GM19455 (cell line): ENCODE measurements at regions not wholly inside any gene's neighbourhood (a gene's known extent, or its start where the extent isn't known, plus 50 kb on each side); places are given as distances from the start of the nearest gene placed in this dataset.
"Not testable (repeated sequence)": the region's sequence is repeated elsewhere in the genome, so short reads cannot be mapped to it uniquely, and the experiment has no call there.

Source experiments
- ATAC-seq: cut with Tn5 transposase; IDR thresholded peaks from one replicate; pipeline ENCODE4 v1.9.1; 2021; ENCODE audit not compliant: unreplicated experiment

GRCh38 chr3:87503900-87504498 lies 227.6 kb upstream of the POU1F1 start:
- ATAC-seq: peak; percentile 89

GRCh38 chr3:87501076-87501475 lies 224.7 kb upstream of the POU1F1 start:
- no peak for ATAC-seq

GRCh38 chr3:87498358-87499080 lies 222.1 kb upstream of the POU1F1 start:
- no peak for ATAC-seq

- ATAC-seq: no peak
These were observed 219.6 kb upstream of the POU1F1 start for GRCh38 chr3:87495938-87496337.

DNA sequence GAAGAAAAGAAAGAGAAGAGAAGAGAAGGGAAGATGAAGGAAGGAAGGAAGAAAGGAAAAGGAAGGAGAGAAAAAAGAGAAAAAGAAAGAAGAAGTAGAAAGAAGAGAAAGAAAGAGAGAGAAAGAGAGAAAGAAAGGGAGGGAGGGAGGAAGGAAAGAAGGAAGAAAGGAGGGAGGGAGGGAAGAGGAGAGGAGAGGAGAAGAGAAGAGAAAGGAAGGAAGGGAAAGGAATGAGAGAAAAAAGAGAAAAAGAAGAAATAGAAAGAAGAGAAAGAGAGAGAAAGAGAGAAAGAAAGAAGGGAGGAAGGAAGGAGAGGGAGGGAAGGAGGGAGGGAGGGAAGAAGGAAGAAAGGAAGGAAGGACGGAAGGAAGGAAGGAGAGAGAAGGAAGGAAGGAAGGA lies 217.9 kb upstream of the POU1F1 start:
- ATAC-seq: no peak

DNA sequence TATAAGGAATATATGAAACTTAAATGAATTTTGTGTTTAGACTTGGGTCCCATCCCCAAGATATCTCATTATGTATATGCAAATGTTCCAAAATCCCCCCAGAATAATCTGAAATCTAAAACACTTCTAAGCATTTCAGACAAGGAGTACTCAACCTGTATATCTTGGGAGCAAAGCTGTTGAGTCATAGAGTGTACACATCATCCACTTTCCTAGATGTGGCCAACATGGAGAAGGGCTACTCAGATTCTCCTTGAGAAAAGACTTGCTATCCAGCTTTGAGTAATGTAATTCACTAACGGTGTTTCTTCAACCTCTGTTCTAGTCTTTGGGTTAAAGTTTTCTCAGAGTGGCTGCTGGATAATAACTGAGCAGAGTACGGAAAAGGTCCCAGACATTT lies 215.5 kb upstream of the POU1F1 start:
- no peak for ATAC-seq

GRCh38 chr3:87489892-87490291 lies 213.5 kb upstream of the POU1F1 start:
- no peak for ATAC-seq

GRCh38 chr3:87488765-87489164 lies 212.4 kb upstream of the POU1F1 start:
- ATAC-seq: no peak

GRCh38 chr3:87486635-87487034 lies 210.3 kb upstream of the POU1F1 start:
- ATAC-seq: not testable (repeated sequence)

- no peak for ATAC-seq
These were observed 209.7 kb upstream of the POU1F1 start for GRCh38 chr3:87486115-87486514.

DNA sequence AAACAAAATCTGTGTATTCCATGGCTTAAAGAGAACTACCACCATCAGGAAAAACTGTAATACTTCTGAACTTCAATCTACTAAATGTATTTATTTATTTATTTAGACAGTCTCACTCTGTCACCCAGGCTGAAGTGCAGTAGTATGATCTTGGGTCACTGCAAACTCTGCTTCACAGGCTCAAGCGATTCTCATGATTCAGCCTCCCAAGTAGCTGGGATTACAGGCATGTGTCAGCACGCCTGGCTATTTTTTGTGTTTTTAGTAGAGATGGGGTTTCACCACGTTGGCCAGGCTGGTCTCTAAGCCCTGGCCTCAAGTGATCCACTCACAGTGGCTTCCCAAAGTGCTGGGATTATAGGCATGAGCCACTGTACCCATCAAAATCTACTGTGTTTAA lies 202.3 kb upstream of the POU1F1 start:
- ATAC-seq: no peak

DNA sequence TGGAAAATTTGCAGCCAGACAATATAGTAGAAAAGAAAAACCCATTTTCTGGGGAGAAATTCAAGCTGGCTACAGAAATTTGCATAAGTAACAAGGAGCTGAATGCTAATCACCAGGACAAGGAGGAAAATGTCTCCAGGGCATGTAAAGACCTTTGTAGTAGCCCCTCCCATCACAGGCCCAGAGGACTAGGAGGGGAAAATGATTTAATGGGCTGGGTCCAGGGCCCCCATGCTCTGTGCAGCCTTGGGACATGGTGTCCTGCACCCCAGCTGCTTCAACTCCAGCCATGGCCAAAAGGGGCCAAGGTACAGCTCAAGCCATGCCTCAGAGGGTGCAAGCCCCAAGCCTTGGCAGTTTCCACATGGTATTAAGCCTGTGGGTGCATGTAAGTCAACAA lies 197.6 kb upstream of the POU1F1 start:
- ATAC-seq: no peak

DNA sequence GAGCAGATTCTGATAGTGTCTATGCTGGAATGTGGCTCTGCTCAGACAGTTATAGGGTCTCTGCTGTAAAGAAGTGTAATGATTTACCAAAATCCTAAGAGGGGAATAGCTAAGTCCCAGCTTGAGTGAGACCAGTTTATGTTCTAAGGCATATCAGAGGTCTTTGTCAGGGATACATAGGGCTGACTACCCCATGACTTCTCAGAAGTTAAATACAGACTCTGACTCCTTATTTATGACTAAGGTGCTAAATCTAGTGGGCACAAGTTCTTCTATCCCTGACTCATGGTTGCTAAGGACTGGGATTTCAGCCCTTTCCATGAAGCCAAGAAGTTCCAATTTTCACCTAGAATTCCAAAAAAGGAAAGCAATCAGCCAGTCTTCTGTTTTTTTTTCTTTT lies 192.6 kb upstream of the POU1F1 start:
- no peak for ATAC-seq

GRCh38 chr3:87468235-87468634 lies 191.9 kb upstream of the POU1F1 start:
- ATAC-seq: no peak

DNA sequence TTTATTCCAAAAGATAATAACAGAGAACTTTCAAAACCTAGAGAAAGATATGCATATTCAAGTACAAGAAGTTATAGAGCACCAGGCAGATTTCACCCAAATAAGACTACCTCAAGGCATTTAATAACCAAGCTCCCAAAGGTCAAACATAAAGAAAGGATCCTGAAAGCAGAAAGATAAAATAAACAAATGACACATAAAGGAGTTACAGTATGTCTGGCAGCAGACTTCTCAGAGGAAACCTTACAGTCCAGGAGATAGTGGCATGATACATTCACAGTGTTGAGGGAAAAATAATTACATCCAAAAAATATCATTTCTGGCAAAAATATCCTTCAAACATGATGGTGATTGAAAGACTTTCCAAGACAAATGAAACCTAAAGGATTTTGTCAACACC lies 185.8 kb upstream of the POU1F1 start:
- no peak for ATAC-seq

- no peak for ATAC-seq
These were observed 185.1 kb upstream of the POU1F1 start for GRCh38 chr3:87461443-87461842.

DNA sequence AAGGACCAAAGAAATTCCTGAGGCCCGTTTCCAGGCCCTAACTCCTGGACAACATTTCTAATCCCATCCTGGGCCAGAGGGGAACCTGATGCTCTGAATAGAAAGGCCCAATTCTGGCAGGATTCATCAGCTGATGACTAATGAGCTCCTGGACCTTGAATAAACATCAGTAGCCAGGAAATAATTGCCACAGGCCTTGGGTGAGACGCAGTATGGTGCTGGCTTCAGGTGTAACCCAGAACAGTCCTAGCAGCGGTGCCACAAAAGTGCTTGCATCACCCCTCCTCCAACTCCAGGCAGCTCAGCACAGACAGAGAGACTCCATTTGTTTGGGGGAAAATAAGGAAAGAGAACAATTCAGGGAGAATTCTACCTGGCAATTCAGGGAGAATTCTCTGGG lies 184.7 kb upstream of the POU1F1 start:
- no peak for ATAC-seq

DNA sequence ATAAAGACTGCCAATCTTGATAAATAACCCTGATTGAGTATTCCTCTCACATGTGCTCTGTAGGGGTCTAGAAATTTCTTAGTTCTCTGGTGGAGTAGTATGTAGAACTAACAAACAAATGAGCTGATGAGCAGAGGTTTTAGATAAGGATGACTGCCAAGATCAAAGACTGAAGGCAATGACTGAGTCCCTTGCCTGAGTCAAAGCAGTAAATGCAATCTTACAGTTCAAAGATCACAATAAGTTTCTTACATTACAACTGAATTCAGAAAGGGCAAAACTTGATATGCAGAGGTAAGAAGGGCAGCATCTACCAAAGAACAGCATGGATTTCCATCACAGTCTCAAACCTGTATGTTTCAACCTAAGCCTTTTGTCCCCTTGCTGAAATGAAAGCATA lies 172.2 kb upstream of the POU1F1 start:
- no peak for ATAC-seq

GRCh38 chr3:87446849-87447387 lies 170.5 kb upstream of the POU1F1 start:
- no peak for ATAC-seq

DNA sequence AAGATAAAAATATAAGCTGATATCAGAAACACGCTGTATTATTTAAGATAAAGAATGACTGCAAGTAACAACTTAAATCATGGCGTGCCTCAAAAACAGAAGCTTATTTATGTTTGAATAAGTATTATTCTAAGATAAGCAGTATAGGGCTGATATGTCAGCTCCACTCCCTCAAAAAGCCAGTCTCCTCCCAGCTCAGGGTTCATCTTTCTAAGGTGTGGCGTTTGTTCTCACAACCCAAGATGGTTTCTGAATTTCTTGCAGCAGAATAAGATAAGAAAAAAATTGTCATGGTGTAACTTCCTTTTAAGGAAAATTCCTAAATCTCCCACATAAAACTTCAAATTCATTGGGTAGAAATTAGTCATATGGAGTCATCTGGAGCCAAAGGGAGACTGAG lies 166.1 kb upstream of the POU1F1 start:
- no peak for ATAC-seq

GRCh38 chr3:87437765-87438164 lies 161.4 kb upstream of the POU1F1 start:
- no peak for ATAC-seq

- no peak for ATAC-seq
These were observed 160.6 kb upstream of the POU1F1 start for GRCh38 chr3:87436781-87437543.
